Thyroid gland (tissue), 4 donors: ENCODE measurements at regions not wholly inside any gene's neighbourhood (a gene's known extent, or its start where the extent isn't known, plus 50 kb on each side); places are given as distances from the start of the nearest gene placed in this dataset.

ENCODE experiments used
- CTCF ChIP-seq, 6 experiments: fragments of 200-600 bp in 3 of 6; fragments of 450-650 bp in 3 of 6; sonication (generic) in 3 of 6; IDR thresholded peaks; one replicate each; pipeline ENCODE4 v1.5.1; 2016 to 2019; ENCODE audit warnings: antibody characterized with exemption in 6 of 6, mild to moderate bottlenecking in 2 of 6, inconsistent platforms in 1 of 6, moderate library complexity in 1 of 6
- POLR2A ChIP-seq, 2 donors: fragments of 450-650 bp; IDR thresholded peaks; one replicate each; pipeline ENCODE4 v1.6.1; 2017; ENCODE audit warnings: antibody characterized with exemption in 2 of 2, mild to moderate bottlenecking in 2 of 2, moderate library complexity in 1 of 2

- TF ChIP-seq CTCF (IDR thresholded peaks at IDR 0.05) (no peak), POLR2A (IDR thresholded peaks at IDR 0.05) (no peak)
These were observed 255.1 kb upstream of the STT3B start for GRCh38 chr3:31277582-31277981.
